ENCODE measurements at regions not wholly inside any gene's neighbourhood (a gene's known extent, or its start where the extent isn't known, plus 50 kb on each side); places are given as distances from the start of the nearest gene placed in this dataset.
A peak's percentile ranks its signal among the peaks of the same experiment; 100 is the strongest.

- Histone ChIP-seq H3K79me2 (ENCODE audit: low read depth) (peaks cover 52% of the 10 kb centered on the region), H4K20me1 (ENCODE audit: low read depth) (peaks cover 43% of the 10 kb centered on the region), H3F3A (ENCODE audit: low read depth) (peaks cover 23% of the 10 kb centered on the region), H3K4me3 (peak overlapping the region; percentile 98), H3K27ac (no peak overlapping the region), H2AFZ (replicated peaks) (no peak overlapping the region), H3K4me1 (peaks cover 12% of the 10 kb centered on the region), H3K4me2 (peak overlapping the region; percentile 93), H3K9me3 (ENCODE audit: low read depth) (no peaks in the 10 kb centered on the region), H3K36me3 (no peaks in the 10 kb centered on the region), H3K27me3 (peaks cover 20% of the 10 kb centered on the region), H3K9ac (no peak overlapping the region)
- H3K4me3 Mint-ChIP-seq, result peak overlapping the region; percentile 90
- DNase-seq (ENCODE audit: low spot score), result no peak
- no peaks in the 10 kb centered on the region for H3K9me3 Mint-ChIP-seq
- H3K27me3 Mint-ChIP-seq (ENCODE audit: insufficient read depth, low read depth), result peaks cover 16% of the 10 kb centered on the region
- no peak overlapping the region for H3K27ac Mint-ChIP-seq
- H3K36me3 Mint-ChIP-seq, result no peaks in the 10 kb centered on the region
- no peak for TF ChIP-seq EZH2 (IDR thresholded peaks at IDR 0.05)
- H3K4me1 Mint-ChIP-seq, result peaks cover 30% of the 10 kb centered on the region
Observed at GRCh38 chr1:65064981-65065380, 83.0 kb upstream of the AK4 start.

GRCh38 chr1:65065524-65066418, 82.2 kb upstream of the AK4 start:
- Histone ChIP-seq H3K36me3 (no peaks in the 10 kb centered on the region), H3K9me3 (ENCODE audit: low read depth) (no peaks in the 10 kb centered on the region), H3K4me3 (peak overlapping the region; percentile 98), H3F3A (ENCODE audit: low read depth) (peaks cover 23% of the 10 kb centered on the region), H3K27me3 (peaks cover 27% of the 10 kb centered on the region), H3K4me1 (peaks cover 12% of the 10 kb centered on the region), H3K4me2 (peak overlapping the region; percentile 93), H4K20me1 (ENCODE audit: low read depth) (peaks cover 43% of the 10 kb centered on the region), H3K79me2 (ENCODE audit: low read depth) (peaks cover 46% of the 10 kb centered on the region), H3K27ac (peak overlapping the region; percentile 78), H3K9ac (peak overlapping the region; percentile 57), H2AFZ (replicated peaks) (peak overlapping the region; percentile 86)
- Mint-ChIP-seq H3K9me3 (no peaks in the 10 kb centered on the region), H3K27me3 (ENCODE audit: insufficient read depth, low read depth) (peaks cover 16% of the 10 kb centered on the region), H3K4me1 (peaks cover 30% of the 10 kb centered on the region), H3K27ac (no peak overlapping the region), H3K36me3 (no peaks in the 10 kb centered on the region), H3K4me3 (peak overlapping the region; percentile 90)
- TF ChIP-seq EZH2 (IDR thresholded peaks at IDR 0.05) (no peak), CTCF (IDR thresholded peaks at IDR 0.05) (no peak), EZH2phosphoT487 (IDR thresholded peaks at IDR 0.05) (no peak)
- peak; percentile 71 for DNase-seq (ENCODE audit: low spot score)

DNA sequence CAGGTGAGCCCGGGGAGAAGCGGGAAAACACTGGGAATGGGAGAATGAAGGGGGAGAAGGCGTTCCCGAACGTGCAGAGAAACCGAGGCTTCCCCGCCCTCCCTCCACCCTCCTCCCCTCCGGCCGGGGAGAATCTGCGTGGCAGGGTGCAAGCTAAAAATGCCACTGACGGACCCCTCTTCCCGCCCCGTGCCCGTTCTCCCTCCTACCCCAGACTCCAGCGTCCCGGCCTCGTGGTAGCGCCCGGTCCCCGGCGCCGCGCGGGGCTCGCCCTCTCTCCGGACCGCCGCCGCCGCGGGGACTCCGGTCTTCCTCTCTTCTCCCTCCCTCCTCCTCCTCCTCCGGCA, 81.6 kb upstream of the AK4 start:
- peaks cover 23% of the 10 kb centered on the region for H3F3A ChIP-seq (ENCODE audit: low read depth)
- peaks cover 12% of the 10 kb centered on the region for H3K4me1 ChIP-seq
- Mint-ChIP-seq H3K4me1 (peaks cover 30% of the 10 kb centered on the region), H3K27me3 (ENCODE audit: insufficient read depth, low read depth) (peaks cover 16% of the 10 kb centered on the region), H3K27ac (no peak overlapping the region), H3K4me3 (peak overlapping the region; percentile 90), H3K36me3 (no peaks in the 10 kb centered on the region), H3K9me3 (no peaks in the 10 kb centered on the region)
- H3K4me3 ChIP-seq, result peak overlapping the region; percentile 98
- H4K20me1 ChIP-seq (ENCODE audit: low read depth), result peaks cover 43% of the 10 kb centered on the region
- no peaks in the 10 kb centered on the region for H3K36me3 ChIP-seq
- H3K27me3 ChIP-seq, result peaks cover 27% of the 10 kb centered on the region
- peak overlapping the region; percentile 86 for H2AFZ ChIP-seq (replicated peaks)
- no peaks in the 10 kb centered on the region for H3K9me3 ChIP-seq (ENCODE audit: low read depth)
- peak overlapping the region; percentile 93 for H3K4me2 ChIP-seq
- TF ChIP-seq CTCF (IDR thresholded peaks at IDR 0.05) (no peak), EZH2 (IDR thresholded peaks at IDR 0.05) (no peak), EZH2phosphoT487 (IDR thresholded peaks at IDR 0.05) (no peak)
- peak overlapping the region; percentile 78 for H3K27ac ChIP-seq
- peaks cover 45% of the 10 kb centered on the region for H3K79me2 ChIP-seq (ENCODE audit: low read depth)
- no peak for DNase-seq (ENCODE audit: low spot score)
- peak overlapping the region; percentile 57 for H3K9ac ChIP-seq

Data from neural progenitor cell (in vitro differentiated cells).